T-helper 2 cell treated with Interferon-gamma antibody and Interleukin-4, amounts not matched to agents 100 ng/mL and 5 ng/mL, for 36 hours (primary cell): ENCODE measurements at regions not wholly inside any gene's neighbourhood (a gene's known extent, or its start where the extent isn't known, plus 50 kb on each side); places are given as distances from the start of the nearest gene placed in this dataset.

ENCODE experiments used
- intact Hi-C: fragments of 100-400 bp; cut with micrococcal nuclease; formaldehyde crosslinking; loops from one replicate; pipeline ENCODE4 v1.15.1; 2023

DNA sequence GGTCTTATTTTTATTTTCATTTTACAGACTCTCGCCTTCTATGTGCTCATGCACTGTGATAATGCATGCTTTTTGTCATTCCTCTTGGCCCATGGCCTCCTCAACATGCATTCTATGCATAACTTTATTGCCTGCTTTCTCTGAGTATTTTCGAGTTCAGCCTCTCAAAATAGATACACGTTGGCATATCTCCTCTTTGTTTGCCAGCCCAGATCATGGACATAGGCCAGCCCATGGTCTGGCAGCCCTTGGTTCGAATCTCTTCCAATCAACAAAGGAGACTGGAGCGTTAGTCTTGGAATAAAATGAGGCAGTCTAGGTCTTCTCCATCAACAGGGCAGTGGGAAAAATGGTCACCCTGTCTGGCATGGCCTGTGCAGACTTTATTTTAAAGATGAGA is 279.5 kb upstream of the ADAMTS16 start:
- intact Hi-C loops: no loop called here

DNA sequence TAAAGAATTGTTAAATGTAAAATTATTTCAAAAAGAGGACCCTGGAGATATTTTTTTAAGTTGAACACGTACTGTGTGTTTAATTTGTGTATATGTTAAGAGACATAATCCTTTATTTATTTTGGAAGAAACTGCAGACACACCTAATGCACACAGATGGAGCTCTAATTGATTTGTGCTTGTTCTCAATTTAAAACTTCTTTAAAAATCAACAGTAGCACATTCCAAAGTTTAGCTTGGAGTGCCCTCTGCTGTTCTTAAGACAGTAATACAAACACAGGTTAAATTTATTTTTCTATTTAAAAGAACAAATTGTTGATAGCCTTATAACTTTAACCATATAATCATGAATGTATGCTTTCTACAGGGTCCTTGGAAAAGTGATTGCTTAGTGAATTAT is 277.6 kb upstream of the ADAMTS16 start:
- intact Hi-C loops: no loop called here

GRCh38 chr5:4866131-4866659 is 273.9 kb upstream of the ADAMTS16 start:
- intact Hi-C loops: no loop called here

DNA sequence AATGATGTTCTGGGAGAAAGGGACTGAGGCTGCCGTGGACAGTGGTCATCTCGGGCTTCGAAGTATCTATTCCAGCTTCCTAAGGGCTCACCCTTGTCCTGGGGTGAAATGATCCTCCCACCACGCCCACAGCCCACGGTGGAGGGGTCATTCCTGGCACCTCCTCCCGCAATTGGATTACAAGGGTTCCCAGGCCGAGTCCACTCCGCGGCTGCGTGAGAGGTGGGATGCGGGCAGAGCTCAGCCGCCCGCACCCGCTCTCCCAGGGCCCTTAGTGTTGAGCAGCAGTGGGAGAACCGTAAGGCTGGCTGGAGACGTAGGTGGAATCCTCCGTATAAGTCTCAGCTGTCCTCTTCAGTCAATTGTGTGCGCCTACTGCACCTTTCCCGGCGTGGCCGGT is 273.3 kb upstream of the ADAMTS16 start:
- intact Hi-C loops: no loop called here

- intact Hi-C loops: no loop called here
Observed at GRCh38 chr5:4868140-4868735, 271.9 kb upstream of the ADAMTS16 start.

DNA sequence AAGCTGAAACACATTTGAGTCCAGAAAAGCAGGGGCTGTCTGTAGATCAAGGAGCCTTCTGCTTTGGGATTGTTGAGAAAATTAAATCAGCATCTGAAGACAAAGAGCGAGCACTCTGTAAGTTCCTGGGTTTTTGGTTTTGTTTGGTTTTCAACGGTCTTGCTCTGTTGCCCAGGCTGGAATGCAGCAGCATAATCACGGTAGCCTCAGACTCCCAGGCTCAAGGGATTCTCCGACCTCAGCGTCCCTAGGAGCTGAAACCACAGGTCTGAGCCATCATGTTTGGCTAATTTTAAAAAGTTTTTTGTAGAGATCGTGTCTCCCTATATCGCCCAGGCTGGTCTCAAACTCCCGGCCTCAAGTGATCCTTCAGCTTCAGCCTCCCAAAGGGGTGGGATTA is 266.5 kb upstream of the ADAMTS16 start:
- intact Hi-C loops: loop anchor here (10.0 kb wide), 1 partner anchor 541 kb away; no protein-coding TSS in a partner anchor

DNA sequence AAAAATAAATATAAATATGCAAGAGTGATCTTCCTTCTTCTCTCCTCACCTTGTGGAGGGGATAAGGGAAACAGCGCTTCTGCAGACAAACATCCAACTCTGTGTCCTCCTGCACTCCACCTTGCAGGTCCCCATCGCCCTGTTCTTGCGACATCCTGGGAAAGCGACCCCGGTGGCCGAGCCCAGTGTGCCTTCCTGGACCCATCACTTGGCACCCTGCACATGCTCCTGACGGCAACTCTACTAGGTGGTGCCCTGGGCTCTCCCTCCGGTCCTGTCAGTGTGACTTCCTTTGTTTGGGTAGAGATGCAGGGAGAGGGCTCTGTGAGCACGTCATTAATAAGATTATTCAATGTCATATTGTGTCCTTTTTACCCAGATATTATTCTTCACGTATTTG is 266.0 kb upstream of the ADAMTS16 start:
- intact Hi-C loops: loop anchor here (10.0 kb wide), 1 partner anchor 541 kb away; no protein-coding TSS in a partner anchor

GRCh38 chr5:4875942-4876341 is 264.2 kb upstream of the ADAMTS16 start:
- intact Hi-C loops: loop anchor here (5.0 to 10.0 kb wide), 2 partner anchors 66 to 539 kb away; no protein-coding TSS in a partner anchor

DNA sequence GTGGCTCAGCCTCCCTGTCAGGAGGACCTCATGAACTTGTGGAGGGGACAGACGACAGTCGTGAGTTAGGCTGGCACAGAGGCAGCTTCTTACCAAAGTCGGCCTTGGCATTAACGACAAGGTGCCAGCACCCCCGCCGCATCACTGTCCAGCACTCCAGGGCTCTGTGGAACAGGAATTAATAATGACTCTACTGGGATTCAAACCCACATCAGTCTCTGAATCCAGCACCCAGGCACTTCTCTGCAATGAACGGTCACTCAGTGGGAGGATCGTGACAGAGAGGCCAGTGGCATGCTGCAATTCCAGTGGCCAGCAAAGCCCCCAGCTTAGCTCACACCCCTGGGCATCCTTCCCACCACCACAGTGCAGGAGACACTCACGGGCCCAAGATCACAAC is 263.3 kb upstream of the ADAMTS16 start:
- intact Hi-C loops: loop anchor here (5.0 to 10.0 kb wide), 2 partner anchors 65 to 538 kb away; no protein-coding TSS in a partner anchor

DNA sequence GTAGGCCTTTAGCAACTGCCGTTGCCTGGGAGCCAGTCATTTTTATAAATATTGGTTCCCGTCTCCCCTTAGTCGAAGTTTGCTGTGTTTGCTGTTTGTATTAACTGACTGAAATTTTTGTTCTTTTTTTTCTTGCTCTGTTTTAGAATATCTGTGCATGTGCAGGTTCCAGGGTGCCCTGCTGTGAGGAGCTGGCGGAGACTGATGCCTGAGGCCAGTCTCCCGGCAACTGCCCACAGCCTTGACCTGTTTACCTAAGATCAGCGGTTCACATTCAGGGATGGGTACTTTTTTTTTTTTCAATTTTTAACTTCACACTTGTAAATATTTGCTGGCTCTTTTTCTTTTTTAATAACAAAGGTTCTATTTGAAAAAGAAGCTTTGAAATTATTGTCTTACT is 262.6 kb upstream of the ADAMTS16 start:
- intact Hi-C loops: loop anchor here (5.0 to 10.0 kb wide), 2 partner anchors 65 to 537 kb away; no protein-coding TSS in a partner anchor

GRCh38 chr5:4879075-4879474 is 261.1 kb upstream of the ADAMTS16 start:
- intact Hi-C loops: loop anchor here (5.0 to 10.0 kb wide), 2 partner anchors 63 to 536 kb away; no protein-coding TSS in a partner anchor

DNA sequence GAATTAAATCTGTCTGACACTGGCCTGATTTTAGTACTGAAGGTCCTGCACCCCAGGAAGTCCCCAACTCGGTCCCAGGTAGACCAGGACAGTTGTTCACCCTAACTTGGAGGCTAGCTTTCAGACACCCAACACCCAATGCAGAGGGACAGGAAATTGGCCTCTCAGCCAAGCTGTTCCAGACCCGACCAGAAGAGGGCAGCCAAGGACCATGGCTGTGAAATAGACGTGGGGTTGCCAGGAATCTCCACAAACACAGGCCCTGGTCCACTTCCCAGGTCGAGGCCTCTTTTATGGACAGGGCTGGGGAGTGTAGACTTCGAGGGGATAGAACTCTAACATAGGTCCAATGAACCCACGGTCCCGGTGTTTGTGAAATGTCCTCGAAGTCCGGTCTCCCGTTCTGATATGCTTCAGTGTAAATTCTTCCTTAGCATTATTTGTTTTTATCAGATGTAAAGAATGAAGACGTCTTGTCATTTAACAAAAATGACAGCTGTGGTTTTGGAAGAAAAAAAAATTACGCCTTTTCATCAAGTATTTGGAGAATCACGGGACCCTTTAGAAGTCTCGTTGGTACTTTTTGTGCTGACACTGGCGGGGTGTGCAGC is 260.3 kb upstream of the ADAMTS16 start:
- intact Hi-C loops: loop anchor here (5.0 to 10.0 kb wide), 2 partner anchors 63 to 535 kb away; no protein-coding TSS in a partner anchor

- intact Hi-C loops: no loop called here
Observed at GRCh38 chr5:4880304-4880741, 259.8 kb upstream of the ADAMTS16 start.

- intact Hi-C loops: no loop called here
Observed at GRCh38 chr5:4881366-4882002, 258.6 kb upstream of the ADAMTS16 start.

GRCh38 chr5:4882186-4882585 is 257.9 kb upstream of the ADAMTS16 start:
- intact Hi-C loops: no loop called here

DNA sequence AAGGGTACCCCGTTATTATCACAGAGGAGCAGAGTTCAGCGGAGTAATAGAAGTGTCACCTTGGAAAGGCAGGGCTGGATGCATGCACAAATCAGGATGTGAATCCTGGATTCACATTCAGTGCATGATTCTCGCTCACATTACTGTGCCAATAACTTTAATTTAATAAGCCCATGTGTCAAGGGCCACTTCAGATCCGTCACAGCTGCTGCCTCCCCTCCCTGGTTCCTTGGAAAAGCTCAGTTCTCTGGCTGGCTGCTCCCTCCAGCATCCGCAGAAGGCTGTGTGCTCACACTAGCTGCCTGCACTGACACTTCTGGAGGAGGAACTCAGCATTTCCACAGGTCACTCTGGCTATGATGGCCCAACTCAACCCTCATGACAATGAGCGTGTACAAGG is 256.8 kb upstream of the ADAMTS16 start:
- intact Hi-C loops: no loop called here

DNA sequence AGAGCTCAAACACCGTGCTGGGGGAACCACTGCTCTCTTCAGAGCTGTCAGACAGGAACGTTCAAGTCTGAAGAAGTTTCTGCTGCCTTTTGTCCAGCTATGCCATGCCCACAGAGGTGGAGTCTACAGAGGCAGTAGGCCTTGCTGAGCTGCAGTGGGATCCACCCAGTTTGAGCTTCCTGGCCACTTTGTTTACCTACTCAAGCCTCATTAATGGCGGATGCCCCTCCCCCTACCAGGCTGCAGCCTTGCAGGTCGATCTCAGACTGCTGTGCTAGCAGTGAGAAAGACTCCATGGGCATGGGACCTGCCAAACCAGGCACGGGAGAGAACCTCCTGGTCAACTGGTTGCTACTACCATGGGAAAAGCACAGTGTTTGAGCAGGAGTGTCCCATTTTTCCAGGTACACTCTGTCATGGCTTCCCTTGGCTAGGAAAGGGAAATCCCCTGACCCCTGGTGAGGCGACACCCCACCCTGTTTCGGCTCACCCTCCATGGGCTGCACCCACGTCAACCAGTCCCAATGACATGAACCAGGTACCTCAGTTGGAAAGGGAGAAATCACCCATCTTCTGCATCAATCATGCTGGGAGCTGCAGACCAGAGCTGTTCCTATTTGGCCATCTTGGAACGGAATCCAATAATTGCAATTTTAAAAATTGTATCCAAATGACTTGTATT is 246.9 kb upstream of the ADAMTS16 start:
- intact Hi-C loops: no loop called here

GRCh38 chr5:4896328-4896727 is 243.8 kb upstream of the ADAMTS16 start:
- intact Hi-C loops: no loop called here

DNA sequence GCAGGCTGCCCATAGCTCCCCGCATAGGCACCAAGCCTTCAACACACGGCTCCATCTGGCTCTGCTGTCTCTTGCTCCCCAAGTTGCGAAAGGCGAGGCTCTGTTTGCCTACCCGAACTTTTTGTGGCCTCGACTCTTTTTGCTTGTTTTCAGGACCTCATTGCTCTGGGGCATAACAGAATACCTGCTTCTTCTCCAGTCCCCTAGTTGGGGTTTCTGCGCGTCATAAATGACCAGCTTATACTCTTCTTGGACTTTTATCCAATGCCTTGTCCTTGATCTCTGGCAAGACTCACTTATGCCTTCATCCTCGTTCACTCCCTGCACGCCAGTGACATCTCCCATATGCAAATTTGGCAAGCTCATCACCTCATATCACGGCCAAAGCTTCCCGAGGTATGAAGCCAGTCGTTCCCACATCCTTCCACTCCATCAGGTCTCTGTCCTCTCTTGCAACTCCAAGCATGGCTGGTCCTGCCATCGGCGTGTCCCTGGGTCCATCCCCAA is 238.8 kb upstream of the ADAMTS16 start:
- intact Hi-C loops: no loop called here

DNA sequence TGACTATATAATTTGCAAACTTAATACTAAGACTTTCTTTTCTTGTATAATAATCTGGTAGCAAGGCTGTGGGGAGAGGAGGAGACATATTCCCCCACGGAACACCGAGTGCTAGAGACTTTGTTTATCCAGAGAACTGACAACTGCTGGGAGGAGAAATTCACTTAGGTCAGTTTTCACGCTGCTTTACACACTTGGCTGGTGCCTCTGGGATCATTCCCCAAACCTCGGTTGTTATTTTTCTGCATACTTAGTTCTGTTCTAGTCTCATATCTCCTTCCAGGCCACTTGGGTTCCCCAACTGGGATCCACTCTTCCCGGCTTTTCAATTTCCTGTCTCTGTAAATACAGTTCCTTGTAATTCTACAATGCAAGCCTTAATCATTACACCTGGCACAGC is 238.2 kb upstream of the ADAMTS16 start:
- intact Hi-C loops: no loop called here
